Mucosa of descending colon (tissue), 3 donors: ENCODE measurements at regions not wholly inside any gene's neighbourhood (a gene's known extent, or its start where the extent isn't known, plus 50 kb on each side); places are given as distances from the start of the nearest gene placed in this dataset.

Experiments used
- ATAC-seq: fragments of 200-7000 bp; cut with Tn5 transposase; one replicate; pipeline ENCODE4 v1.9.1; 2020; ENCODE audit warnings: mild to moderate bottlenecking, moderate library complexity
- DNase-seq, 3 donors: peaks; one replicate each; pipeline ENCODE4 v3.0.0-alpha.2; 2020
- H3K36me3 ChIP-seq: fragments of 200-600 bp; one replicate; pipeline ENCODE4 v1.8.0; 2021; ENCODE audit warnings: low read depth, mild to moderate bottlenecking
- H3K4me1 ChIP-seq: fragments of 200-600 bp; one replicate; pipeline ENCODE4 v1.8.0; 2021; ENCODE audit warnings: low read depth, mild to moderate bottlenecking
- H3K4me3 ChIP-seq: fragments of 200-600 bp; one replicate; pipeline ENCODE4 v1.8.0; 2021; ENCODE audit warnings: mild to moderate bottlenecking
- H3K9me3 ChIP-seq: fragments of 200-600 bp; one replicate; pipeline ENCODE4 v1.8.0; 2021; ENCODE audit warnings: mild to moderate bottlenecking
- CTCF ChIP-seq: fragments of 200-600 bp; IDR thresholded peaks from one replicate; pipeline ENCODE4 v1.8.0; 2022; ENCODE audit warnings: antibody characterized with exemption, mild to moderate bottlenecking
- intact Hi-C, 2 donors: fragments of 100-400 bp; cut with DNase I in 1 of 2; cut with micrococcal nuclease in 1 of 2; formaldehyde crosslinking; loops; one replicate each; pipeline versions ENCODE4 v1.11.0 to v1.11.1; 2022; cut with DNase I, micrococcal nuclease
- donor health status: DM: no; HTN: no; CAD: no; lungs with moderate emphysema.
- donor health status: DM: no; HTN: no; CAD: no.
- donor health status: DM: no; HTN: yes; CAD: no.

- no peak for TF ChIP-seq CTCF
- no peak overlapping the region for H3K4me3 ChIP-seq
- H3K4me1 ChIP-seq = peaks cover 3% of the 10 kb centered on the region
- no peak for DNase-seq
- no peaks in the 10 kb centered on the region for H3K9me3 ChIP-seq
- no peaks in the 10 kb centered on the region for H3K36me3 ChIP-seq
- ATAC-seq = no peak
- intact Hi-C loops = no loop called here
Measured at GRCh38 chr1:116819081-116819480, 64.9 kb downstream of the CD2 start.

- H3K36me3 ChIP-seq = no peaks in the 10 kb centered on the region
- H3K4me1 ChIP-seq = peaks cover 14% of the 10 kb centered on the region
- no peak for ATAC-seq
- no peaks in the 10 kb centered on the region for H3K9me3 ChIP-seq
- intact Hi-C loops = no loop called here
- no peak for TF ChIP-seq CTCF
- DNase-seq = no peak
- H3K4me3 ChIP-seq = no peak overlapping the region
Measured at GRCh38 chr1:116820369-116820768, 66.1 kb downstream of the CD2 start.

GRCh38 chr1:116821763-116822162, 67.5 kb downstream of the CD2 start:
- ATAC-seq (no peak), DNase-seq (no peak)
- Histone ChIP-seq H3K4me3 (no peak overlapping the region), H3K4me1 (peaks cover 28% of the 10 kb centered on the region), H3K36me3 (no peaks in the 10 kb centered on the region), H3K9me3 (no peaks in the 10 kb centered on the region)
- TF ChIP-seq CTCF = no peak
- intact Hi-C loops = no loop called here

- DNase-seq (no peak), ATAC-seq (peak; percentile 1)
- no peak for TF ChIP-seq CTCF
- Histone ChIP-seq H3K4me1 (peaks cover 32% of the 10 kb centered on the region), H3K36me3 (no peaks in the 10 kb centered on the region), H3K9me3 (peaks cover 4% of the 10 kb centered on the region), H3K4me3 (no peak overlapping the region)
- intact Hi-C loops = no loop called here
Measured at GRCh38 chr1:116824631-116825206, 70.5 kb downstream of the CD2 start.

GRCh38 chr1:116825207-116825719, 71.0 kb downstream of the CD2 start:
- H3K4me3 ChIP-seq = no peak overlapping the region
- DNase-seq (peak; percentile 77 to 86 (median 78)), ATAC-seq (peak; percentile 71)
- peaks cover 4% of the 10 kb centered on the region for H3K9me3 ChIP-seq
- intact Hi-C loops = no loop called here
- no peaks in the 10 kb centered on the region for H3K36me3 ChIP-seq
- peaks cover 32% of the 10 kb centered on the region for H3K4me1 ChIP-seq
- TF ChIP-seq CTCF = no peak
